ENCODE measurements at regions not wholly inside any gene's neighbourhood (a gene's known extent, or its start where the extent isn't known, plus 50 kb on each side); places are given as distances from the start of the nearest gene placed in this dataset.

- Mint-ChIP-seq H3K27ac (no peak overlapping the region), H3K27me3 (ENCODE audit: low read depth) (no peaks in the 10 kb centered on the region), H3K4me1 (peaks cover 18% of the 10 kb centered on the region), H3K9me3 (no peaks in the 10 kb centered on the region), H3K36me3 (no peaks in the 10 kb centered on the region), H3K4me3 (no peak overlapping the region)
- no peak for DNase-seq (ENCODE audit: low spot score in 2 of 2, unreplicated experiment in 2 of 2)
- TF ChIP-seq, protein P1, sequence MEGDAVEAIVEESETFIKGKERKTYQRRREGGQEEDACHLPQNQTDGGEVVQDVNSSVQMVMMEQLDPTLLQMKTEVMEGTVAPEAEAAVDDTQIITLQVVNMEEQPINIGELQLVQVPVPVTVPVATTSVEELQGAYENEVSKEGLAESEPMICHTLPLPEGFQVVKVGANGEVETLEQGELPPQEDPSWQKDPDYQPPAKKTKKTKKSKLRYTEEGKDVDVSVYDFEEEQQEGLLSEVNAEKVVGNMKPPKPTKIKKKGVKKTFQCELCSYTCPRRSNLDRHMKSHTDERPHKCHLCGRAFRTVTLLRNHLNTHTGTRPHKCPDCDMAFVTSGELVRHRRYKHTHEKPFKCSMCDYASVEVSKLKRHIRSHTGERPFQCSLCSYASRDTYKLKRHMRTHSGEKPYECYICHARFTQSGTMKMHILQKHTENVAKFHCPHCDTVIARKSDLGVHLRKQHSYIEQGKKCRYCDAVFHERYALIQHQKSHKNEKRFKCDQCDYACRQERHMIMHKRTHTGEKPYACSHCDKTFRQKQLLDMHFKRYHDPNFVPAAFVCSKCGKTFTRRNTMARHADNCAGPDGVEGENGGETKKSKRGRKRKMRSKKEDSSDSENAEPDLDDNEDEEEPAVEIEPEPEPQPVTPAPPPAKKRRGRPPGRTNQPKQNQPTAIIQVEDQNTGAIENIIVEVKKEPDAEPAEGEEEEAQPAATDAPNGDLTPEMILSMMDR (IDR thresholded peaks at IDR 0.05; ENCODE audit: unreplicated experiment), result no peak
These were observed 346.8 kb upstream of the ZNF717 start for GRCh38 chr3:76132154-76132470.

GRCh38 chr3:76134166-76134565 lies 348.8 kb upstream of the ZNF717 start:
- Mint-ChIP-seq H3K4me1 (peaks cover 22% of the 10 kb centered on the region), H3K27ac (no peak overlapping the region), H3K36me3 (no peaks in the 10 kb centered on the region), H3K27me3 (ENCODE audit: low read depth) (no peaks in the 10 kb centered on the region), H3K4me3 (no peak overlapping the region), H3K9me3 (no peaks in the 10 kb centered on the region)
- TF ChIP-seq, protein P1 (IDR thresholded peaks at IDR 0.05; ENCODE audit: unreplicated experiment), result no peak
- no peak for DNase-seq (ENCODE audit: low spot score in 2 of 2, unreplicated experiment in 2 of 2)

DNA sequence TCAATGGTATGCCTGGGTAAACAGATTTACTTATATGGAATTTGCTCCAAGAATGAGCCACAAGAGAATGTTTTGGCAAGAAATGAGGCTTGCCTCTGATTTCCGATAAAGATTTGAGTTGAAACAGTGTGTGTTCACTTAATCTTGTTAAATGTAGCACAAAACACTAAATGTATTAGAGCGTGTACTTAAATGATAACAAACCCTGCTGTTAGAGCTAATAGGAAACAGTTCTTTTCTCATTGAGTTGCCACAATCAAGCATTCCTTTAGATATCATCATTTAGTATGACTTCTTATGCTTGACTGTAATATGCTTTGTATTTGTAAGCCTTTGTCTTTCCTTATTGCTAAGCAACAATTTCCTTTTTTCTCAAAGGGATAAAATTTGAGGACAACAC lies 353.6 kb upstream of the ZNF717 start:
- Mint-ChIP-seq H3K9me3 (peaks cover 4% of the 10 kb centered on the region), H3K36me3 (no peaks in the 10 kb centered on the region), H3K27me3 (ENCODE audit: low read depth) (no peaks in the 10 kb centered on the region), H3K27ac (peak overlapping the region; percentile 35), H3K4me1 (peaks cover 29% of the 10 kb centered on the region), H3K4me3 (no peak overlapping the region)
- TF ChIP-seq, protein P1 (IDR thresholded peaks at IDR 0.05; ENCODE audit: unreplicated experiment), result no peak
- no peak for DNase-seq (ENCODE audit: low spot score in 2 of 2, unreplicated experiment in 2 of 2)

DNA sequence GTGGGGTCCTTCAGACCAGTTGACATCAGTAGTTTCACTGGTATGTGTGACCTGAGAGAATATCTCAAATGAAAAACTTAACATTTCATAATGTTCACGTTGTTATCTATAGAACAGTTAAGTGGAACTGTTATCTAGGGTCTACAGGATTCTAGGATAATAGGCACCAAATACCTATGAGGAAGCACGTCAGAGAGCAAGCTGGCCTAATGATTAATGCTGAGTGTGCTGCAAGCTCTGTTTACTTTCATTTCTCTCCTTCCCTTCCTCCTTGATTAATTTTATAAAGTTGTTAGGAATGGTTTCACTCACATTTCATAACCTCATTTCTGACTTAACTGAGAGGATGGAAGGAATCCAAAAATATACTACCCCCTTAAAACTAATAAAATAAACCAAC lies 362.5 kb upstream of the ZNF717 start:
- DNase-seq (ENCODE audit: low spot score in 2 of 2, unreplicated experiment in 2 of 2), result no peak
- Mint-ChIP-seq H3K4me1 (peaks cover 14% of the 10 kb centered on the region), H3K36me3 (peaks cover 2% of the 10 kb centered on the region), H3K27me3 (ENCODE audit: low read depth) (no peaks in the 10 kb centered on the region), H3K9me3 (peaks cover 13% of the 10 kb centered on the region), H3K27ac (no peak overlapping the region), H3K4me3 (no peak overlapping the region)
- TF ChIP-seq, protein P1 (IDR thresholded peaks at IDR 0.05; ENCODE audit: unreplicated experiment), result no peak

GRCh38 chr3:76152028-76152427 lies 366.7 kb upstream of the ZNF717 start:
- Mint-ChIP-seq H3K4me3 (no peak overlapping the region), H3K9me3 (peaks cover 9% of the 10 kb centered on the region), H3K27ac (no peak overlapping the region), H3K4me1 (no peaks in the 10 kb centered on the region), H3K36me3 (peaks cover 2% of the 10 kb centered on the region), H3K27me3 (ENCODE audit: low read depth) (no peaks in the 10 kb centered on the region)
- TF ChIP-seq, protein P1 (IDR thresholded peaks at IDR 0.05; ENCODE audit: unreplicated experiment), result no peak
- DNase-seq (ENCODE audit: low spot score in 2 of 2, unreplicated experiment in 2 of 2), result no peak

- H3K27ac Mint-ChIP-seq, result no peak overlapping the region
- peaks cover 7% of the 10 kb centered on the region for H3K9me3 Mint-ChIP-seq
- TF ChIP-seq, protein P1 (IDR thresholded peaks at IDR 0.05; ENCODE audit: unreplicated experiment), result no peak
- no peak overlapping the region for H3K4me3 Mint-ChIP-seq
- H3K36me3 Mint-ChIP-seq, result peaks cover 4% of the 10 kb centered on the region
- H3K27me3 Mint-ChIP-seq (ENCODE audit: low read depth), result no peaks in the 10 kb centered on the region
- DNase-seq (ENCODE audit: low spot score in 2 of 2, unreplicated experiment in 2 of 2), result no peak
- peaks cover 16% of the 10 kb centered on the region for H3K4me1 Mint-ChIP-seq
These were observed 376.5 kb upstream of the ZNF717 start for GRCh38 chr3:76161856-76162255.
